GM10266 (cell line): ENCODE measurements at regions not wholly inside any gene's neighbourhood (a gene's known extent, or its start where the extent isn't known, plus 50 kb on each side); places are given as distances from the start of the nearest gene placed in this dataset.
"Not testable (repeated sequence)": the region's sequence is repeated elsewhere in the genome, so short reads cannot be mapped to it uniquely, and the experiment has no call there.

Experiments used
- DNase-seq: peaks from one replicate; pipeline ENCODE4 v3.0.0; 2012; ENCODE audit errors: extremely low spot score
- TF ChIP-seq, protein P1 (sequence below): IDR thresholded peaks from 2 replicates; pipeline ENCODE4 v1.5.1; 2012; ENCODE audit warnings: mild to moderate bottlenecking, low read depth; ENCODE audit not compliant: control insufficient read depth, insufficient read depth; ENCODE audit errors: missing control alignments

GRCh38 chr20:56698749-56699148 lies 69.6 kb downstream of the TFAP2C start:
- no peak for DNase-seq
- TF ChIP-seq, protein P1, sequence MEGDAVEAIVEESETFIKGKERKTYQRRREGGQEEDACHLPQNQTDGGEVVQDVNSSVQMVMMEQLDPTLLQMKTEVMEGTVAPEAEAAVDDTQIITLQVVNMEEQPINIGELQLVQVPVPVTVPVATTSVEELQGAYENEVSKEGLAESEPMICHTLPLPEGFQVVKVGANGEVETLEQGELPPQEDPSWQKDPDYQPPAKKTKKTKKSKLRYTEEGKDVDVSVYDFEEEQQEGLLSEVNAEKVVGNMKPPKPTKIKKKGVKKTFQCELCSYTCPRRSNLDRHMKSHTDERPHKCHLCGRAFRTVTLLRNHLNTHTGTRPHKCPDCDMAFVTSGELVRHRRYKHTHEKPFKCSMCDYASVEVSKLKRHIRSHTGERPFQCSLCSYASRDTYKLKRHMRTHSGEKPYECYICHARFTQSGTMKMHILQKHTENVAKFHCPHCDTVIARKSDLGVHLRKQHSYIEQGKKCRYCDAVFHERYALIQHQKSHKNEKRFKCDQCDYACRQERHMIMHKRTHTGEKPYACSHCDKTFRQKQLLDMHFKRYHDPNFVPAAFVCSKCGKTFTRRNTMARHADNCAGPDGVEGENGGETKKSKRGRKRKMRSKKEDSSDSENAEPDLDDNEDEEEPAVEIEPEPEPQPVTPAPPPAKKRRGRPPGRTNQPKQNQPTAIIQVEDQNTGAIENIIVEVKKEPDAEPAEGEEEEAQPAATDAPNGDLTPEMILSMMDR, result no peak

DNA sequence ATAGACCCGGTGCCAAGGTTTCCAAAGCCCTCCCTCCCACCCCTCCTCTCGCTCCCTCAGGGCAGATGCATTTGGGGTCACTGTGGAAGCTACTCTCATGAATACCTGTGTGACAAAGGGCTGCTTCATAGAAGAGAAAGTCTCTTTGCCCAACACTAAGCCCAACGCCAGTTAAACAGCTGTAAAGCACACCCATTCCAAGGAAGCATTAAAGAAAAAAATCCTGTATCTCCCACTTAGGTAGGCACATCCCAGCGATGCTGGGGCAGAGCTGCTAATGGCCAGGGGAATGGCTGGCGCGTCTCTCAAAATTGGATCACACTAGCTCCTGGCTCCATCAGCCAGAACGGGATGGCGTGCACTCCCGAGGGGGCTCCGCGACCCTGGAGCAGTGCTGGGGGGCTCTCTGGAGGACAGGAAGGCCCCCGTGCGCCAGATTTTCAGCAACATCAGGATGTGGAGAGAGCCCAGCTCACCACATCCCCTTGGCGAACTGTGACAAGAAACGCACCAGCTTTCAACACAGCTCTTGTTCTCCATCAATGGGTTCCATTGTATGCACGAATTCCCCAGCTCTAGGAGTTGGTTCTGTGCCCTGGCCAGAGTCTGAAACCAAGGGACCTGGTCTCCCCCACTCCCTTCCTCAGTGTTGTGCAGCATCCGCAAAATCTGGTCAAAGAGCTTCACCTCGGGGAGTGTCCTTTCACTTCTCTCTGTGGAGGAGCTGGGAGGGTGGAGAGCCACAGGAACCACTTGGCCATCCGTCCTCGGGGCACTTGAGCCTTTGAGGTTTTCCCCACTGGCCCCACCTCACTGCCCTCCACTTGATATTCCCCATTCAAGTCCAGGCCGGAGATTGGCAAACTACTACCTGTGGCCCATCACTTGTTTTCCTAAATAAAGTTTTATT lies 74.1 kb downstream of the TFAP2C start:
- TF ChIP-seq, protein P1, result no peak
- DNase-seq, result no peak

DNA sequence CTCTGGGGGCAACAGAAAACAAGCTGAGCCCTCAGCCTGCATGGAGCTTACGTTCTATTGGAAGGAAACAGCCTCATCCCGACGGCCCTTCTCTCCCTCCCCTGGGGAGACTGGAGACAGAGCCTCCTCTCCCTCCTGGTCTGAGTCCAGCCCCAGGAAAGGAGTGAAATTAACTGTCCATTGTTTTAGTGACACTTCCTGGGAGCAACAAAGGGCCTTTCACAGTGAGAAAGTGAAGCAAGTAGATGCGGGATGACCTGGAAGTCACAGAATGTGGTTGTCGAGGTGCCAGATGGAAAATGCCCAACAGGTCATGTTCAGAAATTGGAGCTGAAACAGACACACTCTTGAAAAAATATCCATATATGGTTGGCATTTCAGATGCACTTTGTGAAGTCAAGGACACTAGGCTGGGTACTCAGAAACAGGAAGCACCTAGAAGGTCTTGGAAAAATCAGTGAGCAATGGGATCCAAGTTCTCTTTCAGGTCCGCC lies 77.8 kb downstream of the TFAP2C start:
- TF ChIP-seq, protein P1, result no peak
- DNase-seq, result no peak

- TF ChIP-seq, protein P1, result no peak
- no peak for DNase-seq
Observed at GRCh38 chr20:56708991-56709390, 79.9 kb downstream of the TFAP2C start.

GRCh38 chr20:56710125-56710524 lies 81.0 kb downstream of the TFAP2C start:
- TF ChIP-seq, protein P1, result no peak
- DNase-seq, result no peak

GRCh38 chr20:56710577-56710976 lies 81.5 kb downstream of the TFAP2C start:
- not testable (repeated sequence) for DNase-seq

- no peak for DNase-seq
- TF ChIP-seq, protein P1, result no peak
Observed at GRCh38 chr20:56711018-56711417, 81.9 kb downstream of the TFAP2C start.
